ENCODE measurements at regions not wholly inside any gene's neighbourhood (a gene's known extent, or its start where the extent isn't known, plus 50 kb on each side); places are given as distances from the start of the nearest gene placed in this dataset.

GRCh38 chr2:152870239-152870638 is 151.8 kb downstream of the ARL6IP6 start:
- Histone ChIP-seq H3K36me3 (ENCODE audit: control insufficient read depth in 4 of 4, insufficient read depth in 3 of 4, low read depth in 1 of 4, low read length in 3 of 4) (no peaks in the 10 kb centered on the region), H3K4me3 (ENCODE audit: low read depth in 1 of 3, low read length in 3 of 3) (no peak overlapping the region), H3K27me3 (ENCODE audit: control insufficient read depth in 4 of 4, insufficient read depth in 4 of 4, low read length in 3 of 4) (peaks cover 0 to 3% (median 0%) of the 10 kb centered on the region in 4 donors), H3K27ac (ENCODE audit: low read depth in 1 of 2, low read length in 2 of 2) (no peak overlapping the region), H3K9ac (ENCODE audit: low read depth in 1 of 2, low read length in 2 of 2) (no peak overlapping the region), H3K9me3 (ENCODE audit: control insufficient read depth in 4 of 4, low read length in 3 of 4) (no peaks in the 10 kb centered on the region), H3K4me1 (ENCODE audit: control insufficient read depth in 4 of 4, insufficient read depth in 4 of 4, low read length in 3 of 4) (no peaks in the 10 kb centered on the region)
- 78% methylated on average over 4 of the region's 4 CpGs for WGBS
- TF ChIP-seq NR2F2 (IDR thresholded peaks at IDR 0.05) (no peak), EGR1 (IDR thresholded peaks at IDR 0.05; ENCODE audit: low read depth in 2 of 2) (no peak), CTCF (IDR thresholded peaks at IDR 0.05; ENCODE audit: low read depth, low read length, missing input control) (no peak), HNF4G (IDR thresholded peaks at IDR 0.05) (no peak), GABPA (IDR thresholded peaks at IDR 0.05 in 1 of 2, conservative IDR thresholded peaks at IDR 0.05 in 1 of 2) (no peak), RXRA (IDR thresholded peaks at IDR 0.05) (no peak), RAD21 (IDR thresholded peaks at IDR 0.05) (no peak), ATF3 (IDR thresholded peaks at IDR 0.05) (no peak), FOXA2 (IDR thresholded peaks at IDR 0.05) (no peak), TAF1 (conservative IDR thresholded peaks at IDR 0.05) (no peak), FOXA1 (IDR thresholded peaks at IDR 0.05) (no peak), REST (IDR thresholded peaks at IDR 0.05) (no peak), JUND (IDR thresholded peaks at IDR 0.05) (no peak), MAX (IDR thresholded peaks at IDR 0.05) (no peak)
- DNase-seq (ENCODE audit: low spot score), result no peak

- H3K36me3 ChIP-seq (ENCODE audit: control insufficient read depth in 4 of 4, insufficient read depth in 3 of 4, low read depth in 1 of 4, low read length in 3 of 4), result no peaks in the 10 kb centered on the region
- H3K27me3 ChIP-seq (ENCODE audit: control insufficient read depth in 4 of 4, insufficient read depth in 4 of 4, low read length in 3 of 4), result peaks cover 0 to 3% (median 0%) of the 10 kb centered on the region in 4 donors
- 88% methylated on average over 3 of the region's 3 CpGs for WGBS
- H3K27ac ChIP-seq (ENCODE audit: low read depth in 1 of 2, low read length in 2 of 2), result no peak overlapping the region
- H3K9ac ChIP-seq (ENCODE audit: low read depth in 1 of 2, low read length in 2 of 2), result no peak overlapping the region
- H3K9me3 ChIP-seq (ENCODE audit: control insufficient read depth in 4 of 4, low read length in 3 of 4), result peaks cover 0 to 4% (median 2%) of the 10 kb centered on the region in 4 donors
- no peaks in the 10 kb centered on the region for H3K4me1 ChIP-seq (ENCODE audit: control insufficient read depth in 4 of 4, insufficient read depth in 4 of 4, low read length in 3 of 4)
- no peak for DNase-seq (ENCODE audit: low spot score)
- no peak overlapping the region for H3K4me3 ChIP-seq (ENCODE audit: low read depth in 1 of 3, low read length in 3 of 3)
- no peak for TF ChIP-seq HNF4G (IDR thresholded peaks at IDR 0.05)
- no peak for TF ChIP-seq EGR1 (IDR thresholded peaks at IDR 0.05; ENCODE audit: low read depth in 2 of 2)
- TF ChIP-seq FOXA2 (IDR thresholded peaks at IDR 0.05), result no peak
- no peak for TF ChIP-seq RXRA (IDR thresholded peaks at IDR 0.05)
- TF ChIP-seq RAD21 (IDR thresholded peaks at IDR 0.05), result no peak
- TF ChIP-seq SP1 (IDR thresholded peaks at IDR 0.05), result no peak
- no peak for TF ChIP-seq GABPA (IDR thresholded peaks at IDR 0.05 in 1 of 2, conservative IDR thresholded peaks at IDR 0.05 in 1 of 2)
- TF ChIP-seq TAF1 (conservative IDR thresholded peaks at IDR 0.05), result no peak
- no peak for TF ChIP-seq FOXA1 (IDR thresholded peaks at IDR 0.05)
- no peak for TF ChIP-seq REST (IDR thresholded peaks at IDR 0.05)
- TF ChIP-seq CTCF (IDR thresholded peaks at IDR 0.05; ENCODE audit: low read depth, low read length, missing input control), result no peak
- no peak for TF ChIP-seq JUND (IDR thresholded peaks at IDR 0.05)
- TF ChIP-seq NR2F2 (IDR thresholded peaks at IDR 0.05), result no peak
- TF ChIP-seq MAX (IDR thresholded peaks at IDR 0.05), result no peak
- no peak for TF ChIP-seq ATF3 (IDR thresholded peaks at IDR 0.05)
Observed at GRCh38 chr2:152867397-152867796, 149.0 kb downstream of the ARL6IP6 start.

Data from liver (tissue), 8 donors.